ENCODE measurements at regions not wholly inside any gene's neighbourhood (a gene's known extent, or its start where the extent isn't known, plus 50 kb on each side); places are given as distances from the start of the nearest gene placed in this dataset.
"Not testable (repeated sequence)": the region's sequence is repeated elsewhere in the genome, so short reads cannot be mapped to it uniquely, and the experiment has no call there.

DNA sequence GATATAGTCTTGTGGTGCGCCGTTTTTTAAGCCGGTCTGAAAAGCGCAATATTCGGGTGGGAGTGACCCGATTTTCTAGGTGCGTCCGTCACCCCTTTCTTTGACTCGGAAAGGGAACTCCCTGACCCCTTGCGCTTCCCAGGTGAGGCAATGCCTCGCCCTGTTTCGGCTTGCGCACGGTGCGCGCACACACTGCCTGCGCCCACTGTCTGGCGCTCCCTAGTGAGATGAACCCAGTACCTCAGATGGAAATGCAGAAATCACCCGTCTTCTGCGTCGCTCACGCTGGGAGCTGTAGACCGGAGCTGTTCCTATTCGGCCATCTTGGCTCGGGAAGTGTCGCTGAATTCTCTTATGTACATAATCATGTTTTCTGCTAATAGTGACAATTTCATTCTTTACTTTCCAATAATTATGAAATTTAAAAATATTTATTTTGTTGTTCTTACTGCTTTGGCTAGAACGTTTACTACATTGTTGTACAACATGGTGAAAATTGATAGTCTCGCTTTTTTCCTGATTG lies 61.2 kb upstream of the MINDY3 start:
- DNase-seq = not testable (repeated sequence)

DNA sequence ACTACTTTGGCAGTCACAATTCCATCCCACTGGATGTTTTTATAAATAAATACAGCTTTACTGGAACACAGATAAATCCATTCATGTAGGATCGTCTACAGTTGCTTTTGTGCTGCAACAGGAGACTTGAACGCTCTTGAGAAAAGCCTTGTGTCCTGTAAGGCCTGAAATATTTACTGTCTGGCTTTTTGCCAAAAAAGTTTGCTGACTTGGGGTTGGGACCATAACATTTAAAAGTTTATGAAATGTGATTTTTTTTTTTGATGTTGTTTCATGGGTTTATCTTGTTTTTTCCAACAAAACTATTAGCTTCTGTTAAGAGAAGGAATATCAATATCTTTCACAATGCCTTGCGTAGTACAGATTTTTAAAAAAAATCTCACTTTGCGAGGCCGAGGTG lies 71.1 kb upstream of the MINDY3 start:
- DNase-seq = no peak

DNA sequence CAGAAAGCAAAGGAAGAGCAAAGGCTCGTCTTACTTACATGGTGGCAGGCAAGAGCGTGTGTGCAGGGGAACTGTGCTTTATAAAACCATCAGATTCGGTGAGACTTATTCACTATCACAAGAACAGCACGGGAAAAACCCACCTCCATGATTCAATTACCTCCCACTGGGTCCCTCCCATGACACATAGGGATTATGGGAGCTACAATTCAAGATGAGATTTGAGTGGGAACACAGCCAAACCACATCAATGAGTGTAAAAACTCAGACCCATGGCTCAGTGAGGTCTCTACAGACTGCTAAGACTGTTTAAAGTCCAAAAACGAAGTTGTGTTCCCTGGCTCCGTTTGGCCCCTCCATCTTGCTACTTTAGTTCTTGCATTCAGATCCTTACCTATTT lies 79.2 kb upstream of the MINDY3 start:
- not testable (repeated sequence) for DNase-seq

DNA sequence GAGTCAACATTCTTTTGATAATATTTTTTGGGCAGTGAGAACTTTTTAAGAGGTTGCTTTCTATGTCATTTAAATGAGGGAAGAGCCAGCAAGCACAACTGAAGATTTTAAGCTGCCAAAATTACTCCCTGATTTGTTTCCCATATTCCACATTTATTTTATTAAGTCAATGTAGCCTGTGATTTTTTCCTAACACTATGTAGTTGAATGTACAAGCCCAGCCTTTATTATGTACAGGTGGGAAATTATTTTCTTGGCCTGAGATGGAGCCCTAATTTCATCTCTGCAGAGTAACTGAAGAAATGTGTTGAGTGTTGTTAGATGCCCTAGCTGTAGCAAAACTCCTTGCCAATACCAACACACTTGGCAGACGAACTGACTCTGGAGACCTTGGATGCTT lies 83.1 kb upstream of the MINDY3 start:
- no peak for DNase-seq

DNA sequence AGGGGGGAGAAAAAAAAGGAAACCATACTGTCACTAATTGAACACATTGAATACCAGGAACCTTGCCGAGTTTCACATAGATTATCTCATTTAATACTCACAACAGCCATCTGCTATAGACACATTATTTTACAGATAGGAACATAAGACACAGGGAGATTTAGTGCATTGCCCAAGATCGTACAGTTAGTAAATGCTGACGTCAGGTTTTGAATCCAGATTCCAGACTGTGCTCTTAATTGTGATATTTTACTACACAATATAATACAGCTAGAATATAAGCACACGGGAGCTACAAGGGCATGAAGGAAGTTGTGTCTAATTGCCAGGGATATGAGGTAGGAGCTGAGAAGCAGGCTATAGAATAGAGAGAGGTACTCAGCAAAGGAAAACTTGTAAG lies 93.9 kb upstream of the MINDY3 start:
- no peak for DNase-seq

DNA sequence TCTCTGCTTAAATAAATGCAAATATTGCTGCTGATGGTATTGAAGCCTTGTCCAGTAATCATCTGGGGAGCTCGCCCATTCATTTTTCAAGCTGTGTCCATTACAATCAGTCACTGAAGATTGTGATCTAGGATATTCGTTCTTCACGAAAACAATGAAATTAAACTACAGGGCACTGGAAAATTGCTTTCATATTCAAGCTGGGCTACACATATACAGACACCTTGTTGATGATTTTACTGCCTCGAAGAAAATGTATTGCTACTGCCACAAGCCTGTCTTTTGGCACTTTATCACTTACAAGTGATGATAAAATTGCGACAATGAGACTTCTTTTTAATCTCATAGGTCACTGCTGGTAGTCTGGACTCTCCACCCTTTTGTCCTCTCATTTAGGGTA lies 100.0 kb upstream of the MINDY3 start:
- DNase-seq = no peak

DNA sequence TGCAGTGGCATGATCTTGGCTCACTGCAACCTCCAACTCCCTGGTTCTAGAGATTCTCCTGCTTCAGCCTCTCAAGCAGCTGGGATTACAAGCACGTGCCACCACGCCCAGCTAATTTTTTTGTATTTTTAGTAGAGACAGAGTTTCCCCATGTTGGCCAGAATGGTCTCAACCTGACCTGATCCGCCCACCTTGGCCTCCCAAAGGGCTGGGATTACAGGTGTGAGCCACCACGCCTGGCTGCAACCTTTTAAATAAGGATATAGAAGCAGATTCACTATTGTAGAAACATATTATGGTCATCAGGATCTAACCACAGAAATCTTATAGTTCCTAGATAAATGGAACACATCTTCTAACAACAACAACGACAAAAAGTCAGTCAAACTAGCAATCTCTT lies 112.4 kb upstream of the MINDY3 start:
- not testable (repeated sequence) for DNase-seq

DNA sequence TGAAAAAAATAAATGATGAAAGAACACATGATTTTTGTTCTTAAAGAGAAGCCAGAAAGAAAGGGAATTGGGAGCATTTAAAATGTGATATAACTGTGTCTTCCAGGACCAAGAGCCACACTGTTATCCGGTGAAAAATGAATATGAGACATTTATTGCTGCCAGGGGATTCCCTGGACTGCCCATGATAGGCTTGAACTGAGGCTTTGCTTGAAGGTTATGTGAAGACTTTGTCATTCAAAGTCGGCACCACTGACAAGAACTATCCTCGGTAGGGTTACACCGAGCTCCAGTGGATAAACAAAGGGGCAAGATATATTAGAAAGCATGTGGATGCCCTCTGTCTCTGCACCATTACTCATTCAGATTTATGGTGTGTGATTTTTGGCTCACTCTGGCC lies 125.4 kb upstream of the MINDY3 start:
- no peak for DNase-seq

DNA sequence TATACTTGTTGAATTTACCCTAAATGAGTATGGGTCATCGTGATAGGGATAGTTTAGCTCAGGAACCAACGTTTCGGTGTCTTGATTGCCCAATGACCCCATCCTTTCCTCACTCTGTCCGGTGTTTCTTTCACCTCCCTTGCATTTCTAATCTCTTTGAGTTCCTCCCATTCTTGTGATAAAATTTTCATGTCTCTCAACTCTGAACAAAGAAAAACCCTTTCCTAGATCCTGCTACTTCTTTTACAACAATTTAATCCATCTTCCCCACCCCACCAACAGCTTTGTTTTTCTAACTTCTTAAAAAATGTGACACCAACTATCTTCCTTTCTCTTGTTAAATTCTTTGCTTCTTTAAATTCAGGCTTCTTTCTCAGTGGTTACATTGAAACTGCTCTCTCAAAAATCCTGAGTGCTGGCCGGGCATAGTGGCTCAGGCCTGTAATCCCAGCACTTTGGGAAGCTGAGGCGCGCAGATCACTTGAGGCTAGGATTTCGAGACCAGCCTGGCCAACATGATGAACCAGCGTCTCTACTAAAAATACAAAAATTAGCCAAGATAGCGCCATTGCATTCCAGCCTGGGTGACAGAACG lies 130.3 kb upstream of the MINDY3 start:
- no peak for DNase-seq

DNA sequence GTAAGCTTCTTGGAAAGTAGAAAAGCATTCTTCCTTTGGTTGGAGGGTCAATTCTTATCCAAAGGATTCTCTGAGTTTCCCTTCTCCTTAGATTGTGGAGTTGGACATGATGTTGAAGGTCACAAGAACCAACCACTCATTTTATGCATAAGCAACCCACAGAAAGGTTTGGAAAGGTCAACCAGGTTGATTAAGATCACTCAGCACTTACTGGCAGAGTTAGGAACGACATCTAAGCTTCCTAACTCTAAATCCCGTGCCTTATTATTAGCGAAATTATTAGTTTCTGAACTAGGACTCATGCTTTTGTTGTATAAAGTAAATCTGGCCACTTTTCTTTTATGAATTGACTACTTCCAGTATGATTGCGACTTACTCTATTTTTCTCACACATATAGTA lies 137.0 kb upstream of the MINDY3 start:
- no peak for DNase-seq

DNA sequence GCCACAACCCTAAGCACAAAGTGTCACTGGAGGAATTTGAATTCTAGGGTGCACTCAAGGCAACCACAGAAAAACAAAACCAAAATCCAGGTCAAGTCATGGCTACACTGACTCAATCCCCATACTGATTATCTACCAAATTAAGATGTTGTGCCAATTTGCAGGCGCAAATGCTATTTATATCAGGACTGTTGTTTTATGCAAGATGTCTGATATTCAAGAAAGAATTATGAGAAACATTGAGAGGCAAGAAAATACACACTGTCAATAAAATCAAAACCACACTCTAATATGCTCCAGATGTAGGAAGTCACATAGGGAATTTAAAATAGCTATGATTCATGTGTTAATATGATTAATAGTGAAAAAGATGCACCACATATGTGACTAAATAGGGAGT lies 141.3 kb upstream of the MINDY3 start:
- no peak for DNase-seq

DNA sequence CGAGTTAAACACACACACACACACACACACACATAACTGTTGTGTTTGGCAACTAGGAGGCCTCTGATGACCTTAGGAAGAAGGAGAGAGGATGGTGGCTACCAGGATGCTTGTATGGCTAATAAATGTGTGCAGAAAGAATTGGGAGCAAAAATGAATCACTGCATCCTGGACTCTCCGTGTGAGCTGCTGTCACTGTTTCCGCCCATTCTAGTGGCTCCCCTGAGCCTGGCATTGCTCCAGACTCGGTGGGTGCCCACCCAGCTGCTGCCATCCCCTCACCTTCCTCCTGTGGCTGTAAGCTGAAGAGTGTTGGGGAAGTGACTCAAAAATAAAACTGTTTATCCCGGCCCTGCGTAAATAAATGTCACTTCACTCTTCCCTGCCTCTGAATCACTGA lies 149.5 kb upstream of the MINDY3 start:
- DNase-seq = no peak

DNA sequence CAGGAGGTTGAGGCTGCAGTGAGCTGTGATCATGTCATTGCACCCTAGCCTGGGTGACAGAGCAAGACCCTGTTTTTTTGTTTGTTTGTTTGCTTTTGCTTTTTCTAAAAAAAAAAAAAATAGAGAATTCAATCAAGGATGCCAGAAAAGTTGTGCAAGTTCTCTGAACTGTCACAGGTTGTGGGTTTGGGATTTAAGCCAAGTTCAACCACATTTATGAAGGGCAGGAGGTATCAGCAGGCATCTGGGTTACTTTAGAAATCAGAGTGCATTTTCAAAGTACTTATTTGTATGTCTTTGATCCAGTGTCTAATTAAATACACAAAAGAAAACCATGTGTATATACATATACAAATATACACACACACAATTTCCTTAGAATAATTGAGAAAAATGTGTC lies 151.2 kb upstream of the MINDY3 start:
- DNase-seq = no peak

DNA sequence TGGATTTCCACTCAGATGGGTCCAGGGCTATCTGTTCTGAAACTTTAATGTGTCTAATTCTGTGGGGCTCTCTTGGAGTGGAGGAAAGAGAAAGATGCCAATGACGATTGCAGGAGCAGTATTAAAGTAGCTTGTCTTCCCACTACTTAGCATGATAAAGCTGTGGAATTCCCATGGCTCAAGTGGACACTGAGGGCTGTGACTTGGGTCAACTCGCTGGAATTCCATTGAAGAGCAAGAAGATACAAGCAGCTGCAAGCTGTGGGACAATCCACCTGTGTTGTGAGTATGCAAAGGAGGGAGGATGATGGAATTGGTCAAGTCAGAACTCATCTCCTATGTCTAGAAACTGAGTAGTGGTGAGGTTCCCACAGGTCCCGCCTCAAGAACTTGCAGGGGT lies 154.2 kb upstream of the MINDY3 start:
- no peak for DNase-seq

DNA sequence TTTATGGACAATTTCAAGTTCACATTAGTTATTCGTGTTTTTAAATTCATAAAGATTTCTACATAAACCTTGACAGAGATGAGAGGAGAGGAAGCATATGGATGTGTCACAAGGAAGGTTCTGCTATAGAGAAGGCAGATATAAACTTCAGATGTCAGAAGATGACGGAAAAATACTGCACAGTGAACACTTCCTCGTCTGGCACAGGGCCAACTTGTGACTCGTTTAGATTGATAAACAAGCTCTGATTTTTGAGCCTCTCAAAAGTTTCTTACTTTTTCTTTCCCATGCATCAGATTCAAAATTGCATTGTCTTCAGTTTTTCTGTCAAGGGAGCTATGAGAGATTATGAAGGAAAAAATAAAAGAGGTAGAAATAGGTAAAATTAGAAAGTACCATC lies 156.4 kb upstream of the MINDY3 start:
- no peak for DNase-seq

DNA sequence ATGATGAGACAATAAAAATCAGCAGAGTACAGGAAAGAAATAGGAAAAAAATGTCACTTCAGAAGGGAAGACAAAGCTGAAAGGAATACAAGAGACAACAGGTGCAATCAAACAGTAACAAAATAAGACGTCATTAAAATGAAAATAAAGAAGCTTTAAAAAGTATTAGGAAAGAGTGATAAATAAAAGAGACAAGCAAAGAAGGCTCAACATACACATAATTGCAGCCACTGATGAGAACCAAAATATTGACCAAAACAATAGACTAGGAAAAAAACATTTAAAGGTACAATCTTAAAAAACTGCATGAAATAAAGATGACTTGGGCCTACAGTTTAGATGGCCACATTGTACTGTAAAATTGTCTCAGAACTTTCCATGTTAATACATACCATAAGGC lies 160.5 kb upstream of the MINDY3 start:
- no peak for DNase-seq

DNA sequence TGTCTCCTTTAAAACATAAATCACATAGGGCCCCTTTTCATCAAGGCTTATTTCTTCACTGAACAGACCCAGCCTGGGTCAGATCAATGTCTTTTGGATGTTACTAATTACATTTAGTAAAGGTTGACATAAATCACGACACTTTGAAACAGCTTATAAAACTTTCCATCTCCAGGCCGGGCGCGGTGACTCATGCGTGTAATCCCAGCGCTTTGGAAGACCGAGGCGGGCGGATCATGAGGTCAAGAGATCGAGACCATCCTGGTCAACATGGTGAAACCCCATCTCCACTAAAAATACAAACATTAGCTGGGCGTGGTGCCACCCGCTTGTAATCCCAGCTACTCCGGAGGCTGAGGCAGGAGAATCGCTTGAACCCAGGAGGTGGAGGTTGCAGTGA lies 166.5 kb upstream of the MINDY3 start:
- DNase-seq = not testable (repeated sequence)

DNA sequence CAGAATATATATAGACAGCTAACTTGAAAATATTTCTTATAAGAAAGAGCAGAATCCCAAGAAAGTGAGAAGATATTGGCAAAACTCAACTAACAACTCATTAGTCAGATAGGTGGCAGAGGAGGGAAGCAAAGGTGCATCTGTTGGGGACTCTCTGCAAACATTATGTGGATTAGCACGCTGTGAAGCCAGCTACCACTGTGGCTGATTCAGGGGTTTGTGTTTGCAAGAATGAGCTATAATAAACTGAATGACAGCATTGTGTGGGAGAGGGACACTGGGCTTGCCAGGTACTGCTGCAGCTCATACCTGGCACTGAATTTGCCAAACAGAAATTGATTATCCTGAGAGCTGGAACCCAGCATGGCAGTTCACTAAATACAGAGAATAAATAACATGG lies 170.3 kb upstream of the MINDY3 start:
- DNase-seq = no peak

DNA sequence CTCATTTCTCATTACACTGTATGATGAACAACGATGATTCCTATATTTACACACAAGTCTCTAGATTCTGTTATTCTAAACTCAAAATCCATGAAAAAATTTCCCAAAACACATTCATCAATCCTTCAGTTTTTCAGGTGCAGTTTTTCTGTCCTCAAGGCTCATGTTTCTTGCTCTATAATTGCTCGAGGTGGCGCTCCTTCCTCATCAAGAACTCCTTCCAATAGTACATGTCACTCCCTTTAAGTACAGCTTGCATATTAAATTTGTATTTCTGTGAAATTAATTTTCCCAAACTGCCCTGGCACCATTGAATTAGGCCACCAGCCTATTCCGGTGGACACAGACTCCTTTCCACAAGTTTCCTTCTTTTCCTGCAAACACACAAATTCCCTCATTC lies 188.7 kb upstream of the MINDY3 start:
- no peak for DNase-seq

DNA sequence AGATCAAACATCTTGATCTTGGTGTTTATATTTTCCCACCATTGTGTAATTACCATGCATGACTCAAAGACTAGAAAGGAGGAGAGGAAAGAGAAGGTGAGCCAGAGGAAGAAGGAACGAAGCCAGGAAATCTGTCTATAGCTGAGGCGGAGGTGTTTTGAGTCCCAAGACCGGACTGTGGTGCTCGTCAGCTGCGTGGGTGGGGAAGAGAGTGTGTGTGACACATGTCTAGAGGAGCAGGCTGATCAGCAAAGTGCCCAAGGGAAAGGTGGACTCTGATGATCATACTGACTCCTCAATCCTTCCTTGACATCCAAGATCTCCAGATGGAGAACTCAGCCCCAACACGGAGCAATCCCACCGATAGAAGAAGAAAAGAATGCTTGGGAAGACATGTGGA lies 189.5 kb upstream of the MINDY3 start:
- DNase-seq = no peak

DNA sequence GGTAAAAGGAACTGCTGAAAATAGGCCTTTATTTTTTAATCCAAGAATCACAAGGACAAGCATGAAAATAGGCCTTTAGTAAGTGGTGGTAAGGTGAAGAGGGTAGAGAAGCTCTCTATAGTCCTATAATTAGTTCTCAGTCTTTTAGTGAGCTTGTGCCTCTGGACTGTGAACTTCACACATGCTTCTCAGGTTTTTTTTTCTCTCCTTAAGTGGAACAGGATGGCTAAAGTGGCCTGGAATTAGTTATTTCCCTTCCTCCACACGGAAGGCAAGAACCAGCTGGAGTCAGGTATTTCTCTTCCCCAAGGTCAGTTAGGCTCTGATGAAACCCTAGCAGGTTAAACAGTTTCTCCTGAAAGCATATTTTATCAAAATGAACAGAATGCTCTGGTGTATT lies 203.0 kb upstream of the MINDY3 start:
- no peak for DNase-seq

DNA sequence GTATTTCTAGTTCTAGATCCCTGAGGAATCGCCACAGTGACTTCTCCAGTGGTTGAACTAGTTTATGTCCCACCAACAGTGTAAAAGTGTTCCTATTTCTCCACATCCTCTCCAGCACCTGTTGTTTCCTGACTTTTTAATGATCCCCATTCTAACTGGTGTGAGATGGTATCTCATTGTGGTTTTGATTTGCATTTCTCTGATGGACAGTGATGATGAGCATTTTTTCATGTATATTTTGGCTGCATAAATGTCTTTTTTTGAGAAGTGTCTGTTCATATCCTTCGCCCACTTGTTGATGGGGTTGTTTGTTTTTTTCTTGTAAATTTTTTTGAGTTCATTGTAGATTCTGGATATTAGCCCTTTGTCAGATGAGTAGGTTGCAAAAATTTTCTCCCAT lies 223.2 kb upstream of the MINDY3 start:
- not testable (repeated sequence) for DNase-seq

DNA sequence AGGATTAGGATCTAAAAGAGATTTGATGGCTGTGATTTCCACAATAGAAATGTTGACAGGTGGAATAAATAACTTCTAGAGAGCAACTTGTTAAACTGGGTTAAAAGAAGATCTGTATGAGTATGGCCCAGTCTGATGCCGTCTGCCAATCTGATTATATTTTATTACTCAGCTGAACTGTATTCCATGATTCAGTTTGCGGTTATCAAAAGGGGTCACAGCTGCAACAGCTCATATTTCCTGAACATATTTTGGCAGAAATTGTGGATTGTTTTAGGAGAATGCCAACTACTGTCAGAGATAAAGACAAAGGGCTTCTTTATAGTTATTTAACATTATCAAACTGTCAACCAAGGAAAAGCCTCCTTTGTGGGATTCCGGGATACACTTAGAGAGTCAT lies 244.8 kb upstream of the MINDY3 start:
- no peak for DNase-seq

DNA sequence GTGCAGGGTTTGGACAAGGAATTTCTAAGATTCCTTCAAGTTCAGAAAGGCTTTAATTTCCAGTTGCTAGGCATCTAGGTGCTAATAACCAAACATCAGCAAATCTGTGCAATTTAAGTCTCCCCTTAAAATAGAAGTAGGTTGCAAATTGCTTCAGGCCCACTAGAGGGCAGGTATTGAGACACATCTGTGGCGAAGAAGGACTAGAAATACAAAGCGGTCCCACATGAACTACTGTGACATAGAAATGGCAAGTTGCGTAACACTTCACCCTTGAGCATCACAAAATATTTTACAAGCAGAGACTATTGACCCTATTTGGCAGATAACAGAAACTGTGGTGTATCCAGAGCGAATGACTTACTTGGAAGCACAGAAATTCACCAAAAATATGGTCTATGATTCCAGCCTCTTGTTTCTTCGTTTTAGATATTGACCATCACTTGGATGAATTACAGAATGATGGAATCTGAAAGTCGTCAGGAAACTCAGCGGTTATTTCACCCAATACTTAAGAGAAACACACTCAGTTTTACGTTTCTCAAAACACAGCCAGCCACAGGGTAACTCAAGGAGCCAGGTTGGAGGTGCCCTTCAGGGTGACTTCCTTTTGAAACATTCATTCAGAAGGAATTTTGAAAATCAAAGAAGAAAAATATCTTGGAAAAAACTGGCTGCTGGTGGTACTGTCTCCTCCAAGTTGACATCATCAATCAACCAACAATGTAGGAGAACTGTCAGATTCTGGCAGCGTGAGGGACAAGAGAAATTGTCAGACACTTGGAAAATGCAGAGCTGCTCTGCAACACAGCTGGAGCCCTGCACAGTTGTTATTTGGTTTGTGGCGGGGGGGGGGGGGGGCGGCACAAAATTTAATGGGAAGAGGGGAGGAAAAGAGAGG lies 256.3 kb upstream of the MINDY3 start:
- DNase-seq = no peak

DNA sequence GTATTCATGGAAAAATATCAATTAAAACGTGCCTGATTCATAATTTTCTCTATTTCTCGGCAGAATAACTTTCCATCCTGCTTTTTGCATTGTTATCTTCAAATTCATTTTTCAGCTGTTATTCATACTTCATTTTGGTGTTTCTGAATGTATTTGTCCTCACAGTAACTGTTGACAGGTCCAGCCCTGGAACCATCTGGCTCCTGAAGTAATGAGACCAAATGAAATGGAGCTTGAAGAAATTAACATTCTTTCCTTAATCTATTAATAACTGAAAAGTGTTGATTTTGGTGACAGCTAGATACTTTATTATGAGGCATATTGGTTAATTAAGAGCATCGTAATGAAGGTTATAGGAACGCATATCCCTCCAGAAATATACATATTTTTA lies 257.0 kb upstream of the MINDY3 start:
- no peak for DNase-seq
